Heart right ventricle (tissue), 16 donors: ENCODE measurements at regions not wholly inside any gene's neighbourhood (a gene's known extent, or its start where the extent isn't known, plus 50 kb on each side); places are given as distances from the start of the nearest gene placed in this dataset.

Source experiments
- ATAC-seq, 8 donors: fragments of 200-7000 bp; cut with Tn5 transposase; one replicate each; pipeline ENCODE4 v1.9.1; 2020; ENCODE audit warnings: mild to moderate bottlenecking in 8 of 8, moderate library complexity in 8 of 8, moderate number of reproducible peaks in 1 of 8
- DNase-seq, 2 donors: peaks; one replicate each; pipeline ENCODE4 v3.0.0-alpha.2; 2020
- H3K27ac ChIP-seq, 10 donors: fragments of 200-600 bp; sonication (generic) in 2 of 10; one replicate each; pipeline versions ENCODE4 v1.5.0 to v1.8.0; 2020 to 2022; ENCODE audit warnings: mild to moderate bottlenecking in 3 of 10
- H3K27me3 ChIP-seq, 7 donors: fragments of 200-600 bp; one replicate each; pipeline ENCODE4 v1.8.0; 2021 to 2022; ENCODE audit warnings: mild to moderate bottlenecking in 2 of 7
- H3K36me3 ChIP-seq, 9 donors: fragments of 200-600 bp; sonication (generic) in 1 of 9; one replicate each; pipeline versions ENCODE4 v1.5.0 to v1.8.0; 2020 to 2022; ENCODE audit warnings: mild to moderate bottlenecking in 2 of 9
- H3K4me1 ChIP-seq, 9 donors: fragments of 200-600 bp; sonication (generic) in 1 of 9; one replicate each; pipeline versions ENCODE4 v1.5.0 to v1.8.0; 2020 to 2022; ENCODE audit warnings: mild to moderate bottlenecking in 4 of 9
- H3K4me3 ChIP-seq, 10 donors: fragments of 200-600 bp; sonication (generic) in 2 of 10; one replicate each; pipeline versions ENCODE4 v1.5.0 to v1.8.0; 2020 to 2022; ENCODE audit warnings: mild to moderate bottlenecking in 7 of 10, moderate library complexity in 2 of 10
- H3K9me3 ChIP-seq, 11 donors: fragments of 200-600 bp in 10 of 11; sonication (generic) in 2 of 11; one replicate each; pipeline versions ENCODE4 v1.5.0 to v1.8.0; 2013 to 2022; ENCODE audit warnings: mild to moderate bottlenecking in 2 of 11, control low read depth in 1 of 11, moderate library complexity in 1 of 11
- CTCF ChIP-seq, 9 donors: fragments of 200-600 bp; sonication (generic) in 2 of 9; IDR thresholded peaks; one replicate each; pipeline versions ENCODE4 v1.5.0 to v1.8.0; 2021 to 2022; ENCODE audit warnings: antibody characterized with exemption in 9 of 9, mild to moderate bottlenecking in 5 of 9, moderate library complexity in 1 of 9
- WGBS, 2 donors: extraction: QIAGEN DNeasy Blood & Tissue Kit; methylation state at CpG; one replicate each; pipeline ENCODE4 v1.1.7; 2013; ENCODE audit warnings: inconsistent platforms in 1 of 2; 5-methylcytosine and 5-hydroxymethylcytosine counted together
- intact Hi-C, 10 donors: fragments of 100-400 bp; cut with DNase I; formaldehyde crosslinking; loops; one replicate each; pipeline versions ENCODE4 v1.11.1 to v1.14.2; 2022
- donor health status: Arrhythmogenic right ventricular cardiomyopathy.
- donor health status: ischemic (EF 13 %, LVEDD 7.1; RV severe dilation, severe dysfunction).
- donor health status: healthy with polysubstance abuse.
- donor health status: DM: no; HTN: yes; CAD: no.
- donor health status: DM: no; HTN: no; CAD: no.
- donor health status: ischemic (EF 25% LVEDD 6.9; RV normal size, moderate dysfunction).
- donor health status: ischemic (EF 25% LVEDD 5.7; RV mildly dilated, moderate dysfunction).
- donor health status: healthy.
- donor health status: DM: yes; HTN: yes; CAD: no.
- donor health status: Ischemic cardiomyopathy.
- donor health status: ischemic (EF 35%, LVEDD 5.7; RV mildly dilated, moderate dysfunction).
- donor health status: nonischemic (EF 11% LVEDD 7.7; RV severe dilation, severe dysfunction).
- donor health status: DM: yes; HTN: yes; CAD: no.
- donor health status: PGD.
- donor health status: ischemic (EF 29% LVEDD 5.4; RV normal size, mild dysfunction).
- donor health status: nonischemic (EF 23%, LVEDD 6.1; RV moderate dilation, normal function).

GRCh38 chr1:93815366-93816110, 63.5 kb downstream of the DNTTIP2 start:
- intact Hi-C loops = loop anchor here in 6 of 10 donors (2.0 to 10.0 kb wide), 6 partner anchors 93 to 381 kb away; partner anchors contain the start of gene BCAR3 (in 2 of the 6)
- 89 to 94% methylated on average over 8 of the region's 8 CpGs for WGBS, 2 donors
- Histone ChIP-seq H3K27ac (no peak overlapping the region), H3K27me3 (no peaks in the 10 kb centered on the region), H3K36me3 (no peaks in the 10 kb centered on the region), H3K4me1 (peaks cover 2 to 57% (median 45%) of the 10 kb centered on the region in 9 donors), H3K4me3 (no peak overlapping the region), H3K9me3 (no peaks in the 10 kb centered on the region)
- TF ChIP-seq CTCF (IDR thresholded peaks at IDR 0.05) = no peak
- DNase-seq = no peak
- ATAC-seq = no peak

GRCh38 chr1:93814795-93815340, 64.1 kb downstream of the DNTTIP2 start:
- Histone ChIP-seq H3K27ac (no peak overlapping the region), H3K4me1 (peaks cover 2 to 57% (median 45%) of the 10 kb centered on the region in 9 donors), H3K27me3 (no peaks in the 10 kb centered on the region), H3K4me3 (no peak overlapping the region), H3K9me3 (no peaks in the 10 kb centered on the region), H3K36me3 (no peaks in the 10 kb centered on the region)
- DNase-seq = no peak
- no peak for ATAC-seq
- 81 to 83% methylated on average over 8 of the region's 8 CpGs for WGBS, 2 donors
- no peak for TF ChIP-seq CTCF (IDR thresholded peaks at IDR 0.05)
- intact Hi-C loops = loop anchor here (1.0 to 10.0 kb wide), 11 partner anchors 88 to 380 kb away; partner anchors contain the start of gene BCAR3 (in 9 of the 10)

- WGBS, 2 donors = 78 to 82% methylated on average over 7 of the region's 7 CpGs
- no peak overlapping the region for H3K27ac ChIP-seq
- ATAC-seq = peak; percentile 69 to 87 (median 78)
- TF ChIP-seq CTCF (IDR thresholded peaks at IDR 0.05) = peak; percentile 96 to 100 (median 98)
- H3K4me3 ChIP-seq = no peak overlapping the region
- H3K4me1 ChIP-seq = peaks cover 2 to 57% (median 45%) of the 10 kb centered on the region in 9 donors
- intact Hi-C loops = loop anchor here (1.0 to 10.0 kb wide), 11 partner anchors 87 to 379 kb away; partner anchors contain the start of gene BCAR3 (in 8 of the 10)
- no peaks in the 10 kb centered on the region for H3K27me3 ChIP-seq
- DNase-seq = peak in 1 of 2 donors; percentile 75
- no peaks in the 10 kb centered on the region for H3K9me3 ChIP-seq
- no peaks in the 10 kb centered on the region for H3K36me3 ChIP-seq
These were observed 64.8 kb downstream of the DNTTIP2 start for GRCh38 chr1:93814059-93814794.

- Histone ChIP-seq H3K4me1 (peaks cover 2 to 57% (median 45%) of the 10 kb centered on the region in 9 donors), H3K27ac (no peak overlapping the region), H3K9me3 (peaks cover 0 to 10% (median 4%) of the 10 kb centered on the region in 11 donors), H3K4me3 (no peak overlapping the region), H3K27me3 (no peaks in the 10 kb centered on the region), H3K36me3 (no peaks in the 10 kb centered on the region)
- intact Hi-C loops = loop anchor here in 9 of 10 donors (2.0 to 10.0 kb wide), 7 partner anchors 86 to 378 kb away; partner anchors contain the start of gene BCAR3 (in 7 of the 9)
- ATAC-seq = no peak
- 95 to 98% methylated on average over 2 of the region's 2 CpGs for whole genome bisulfite sequencing, 2 donors
- DNase-seq = no peak
- TF ChIP-seq CTCF (IDR thresholded peaks at IDR 0.05) = no peak
These were observed 65.9 kb downstream of the DNTTIP2 start for GRCh38 chr1:93813076-93813475.
